ENCODE measurements at regions not wholly inside any gene's neighbourhood (a gene's known extent, or its start where the extent isn't known, plus 50 kb on each side); places are given as distances from the start of the nearest gene placed in this dataset.

- in situ Hi-C loops (cut with HindIII; ENCODE audit: low sequenced_read_pairs), result no loop called here
- no peak for DNase-seq (ENCODE audit: low read depth)
- TF ChIP-seq, protein P1, sequence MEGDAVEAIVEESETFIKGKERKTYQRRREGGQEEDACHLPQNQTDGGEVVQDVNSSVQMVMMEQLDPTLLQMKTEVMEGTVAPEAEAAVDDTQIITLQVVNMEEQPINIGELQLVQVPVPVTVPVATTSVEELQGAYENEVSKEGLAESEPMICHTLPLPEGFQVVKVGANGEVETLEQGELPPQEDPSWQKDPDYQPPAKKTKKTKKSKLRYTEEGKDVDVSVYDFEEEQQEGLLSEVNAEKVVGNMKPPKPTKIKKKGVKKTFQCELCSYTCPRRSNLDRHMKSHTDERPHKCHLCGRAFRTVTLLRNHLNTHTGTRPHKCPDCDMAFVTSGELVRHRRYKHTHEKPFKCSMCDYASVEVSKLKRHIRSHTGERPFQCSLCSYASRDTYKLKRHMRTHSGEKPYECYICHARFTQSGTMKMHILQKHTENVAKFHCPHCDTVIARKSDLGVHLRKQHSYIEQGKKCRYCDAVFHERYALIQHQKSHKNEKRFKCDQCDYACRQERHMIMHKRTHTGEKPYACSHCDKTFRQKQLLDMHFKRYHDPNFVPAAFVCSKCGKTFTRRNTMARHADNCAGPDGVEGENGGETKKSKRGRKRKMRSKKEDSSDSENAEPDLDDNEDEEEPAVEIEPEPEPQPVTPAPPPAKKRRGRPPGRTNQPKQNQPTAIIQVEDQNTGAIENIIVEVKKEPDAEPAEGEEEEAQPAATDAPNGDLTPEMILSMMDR (IDR thresholded peaks at IDR 0.05; ENCODE audit: low read depth, low read length, missing control alignments), result no peak
- H3K4me3 ChIP-seq (ENCODE audit: low read depth, low read length), result no peak overlapping the region
Observed at GRCh38 chr4:181278941-181279340, 964.3 kb upstream of the TENM3 start.

GRCh38 chr4:181281451-181281850, 961.8 kb upstream of the TENM3 start:
- H3K4me3 ChIP-seq (ENCODE audit: low read depth, low read length), result no peak overlapping the region
- DNase-seq (ENCODE audit: low read depth), result no peak
- in situ Hi-C loops (cut with HindIII; ENCODE audit: low sequenced_read_pairs), result no loop called here
- TF ChIP-seq, protein P1 (IDR thresholded peaks at IDR 0.05; ENCODE audit: low read depth, low read length, missing control alignments), result no peak

GRCh38 chr4:181289198-181289597, 954.0 kb upstream of the TENM3 start:
- no peak overlapping the region for H3K4me3 ChIP-seq (ENCODE audit: low read depth, low read length)
- in situ Hi-C loops (cut with HindIII; ENCODE audit: low sequenced_read_pairs), result no loop called here
- DNase-seq (ENCODE audit: low read depth), result no peak
- TF ChIP-seq, protein P1 (IDR thresholded peaks at IDR 0.05; ENCODE audit: low read depth, low read length, missing control alignments), result no peak

- in situ Hi-C loops (cut with HindIII; ENCODE audit: low sequenced_read_pairs), result no loop called here
- TF ChIP-seq, protein P1 (IDR thresholded peaks at IDR 0.05; ENCODE audit: low read depth, low read length, missing control alignments), result no peak
- H3K4me3 ChIP-seq (ENCODE audit: low read depth, low read length), result no peak overlapping the region
- no peak for DNase-seq (ENCODE audit: low read depth)
Observed at GRCh38 chr4:181291615-181292014, 951.6 kb upstream of the TENM3 start.

- TF ChIP-seq, protein P1 (IDR thresholded peaks at IDR 0.05; ENCODE audit: low read depth, low read length, missing control alignments), result no peak
- no peak overlapping the region for H3K4me3 ChIP-seq (ENCODE audit: low read depth, low read length)
- in situ Hi-C loops (cut with HindIII; ENCODE audit: low sequenced_read_pairs), result no loop called here
- no peak for DNase-seq (ENCODE audit: low read depth)
Observed at GRCh38 chr4:181293014-181293413, 950.2 kb upstream of the TENM3 start.

DNA sequence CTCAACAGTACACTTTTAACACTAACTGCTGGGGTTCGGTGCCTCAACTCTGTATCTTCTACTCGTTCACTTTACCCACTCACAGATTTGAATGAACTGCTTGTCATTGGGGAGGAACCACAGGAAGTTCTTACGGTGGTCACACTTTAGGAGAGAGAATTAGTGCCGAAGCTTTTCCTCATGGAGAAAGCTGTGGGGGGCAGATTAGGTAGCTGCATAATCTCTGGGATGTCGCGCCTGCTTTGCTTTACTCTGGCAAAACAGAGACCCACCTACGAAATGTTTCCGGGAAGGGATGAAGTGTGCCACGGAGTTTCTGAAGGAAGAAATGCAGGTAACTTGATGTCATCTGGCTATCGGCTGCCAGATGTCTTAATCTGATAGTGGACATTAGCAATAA, 949.7 kb upstream of the TENM3 start:
- in situ Hi-C loops (cut with HindIII; ENCODE audit: low sequenced_read_pairs), result no loop called here
- no peak overlapping the region for H3K4me3 ChIP-seq (ENCODE audit: low read depth, low read length)
- TF ChIP-seq, protein P1 (IDR thresholded peaks at IDR 0.05; ENCODE audit: low read depth, low read length, missing control alignments), result no peak
- no peak for DNase-seq (ENCODE audit: low read depth)

- H3K4me3 ChIP-seq (ENCODE audit: low read depth, low read length), result no peak overlapping the region
- no peak for DNase-seq (ENCODE audit: low read depth)
- TF ChIP-seq, protein P1 (IDR thresholded peaks at IDR 0.05; ENCODE audit: low read depth, low read length, missing control alignments), result no peak
- in situ Hi-C loops (cut with HindIII; ENCODE audit: low sequenced_read_pairs), result no loop called here
Observed at GRCh38 chr4:181294421-181294820, 948.8 kb upstream of the TENM3 start.

All from astrocyte of the cerebellum (primary cell).